ENCODE measurements at regions not wholly inside any gene's neighbourhood (a gene's known extent, or its start where the extent isn't known, plus 50 kb on each side); places are given as distances from the start of the nearest gene placed in this dataset.

- H3K27ac Mint-ChIP-seq = no peak overlapping the region
- H3K36me3 Mint-ChIP-seq (ENCODE audit: low read depth) = no peaks in the 10 kb centered on the region
- peaks cover 4% of the 10 kb centered on the region for H3K27me3 Mint-ChIP-seq (ENCODE audit: low read depth)
- peaks cover 11% of the 10 kb centered on the region for H3K9me3 Mint-ChIP-seq
- no peaks in the 10 kb centered on the region for H3K4me1 Mint-ChIP-seq
- H3K4me3 Mint-ChIP-seq = no peak overlapping the region
- no peak for TF ChIP-seq CTCF (IDR thresholded peaks at IDR 0.05; ENCODE audit: unreplicated experiment in 3 of 3)
Observed at GRCh38 chr18:24683925-24684324, 223.5 kb downstream of the HRH4 start.

DNA sequence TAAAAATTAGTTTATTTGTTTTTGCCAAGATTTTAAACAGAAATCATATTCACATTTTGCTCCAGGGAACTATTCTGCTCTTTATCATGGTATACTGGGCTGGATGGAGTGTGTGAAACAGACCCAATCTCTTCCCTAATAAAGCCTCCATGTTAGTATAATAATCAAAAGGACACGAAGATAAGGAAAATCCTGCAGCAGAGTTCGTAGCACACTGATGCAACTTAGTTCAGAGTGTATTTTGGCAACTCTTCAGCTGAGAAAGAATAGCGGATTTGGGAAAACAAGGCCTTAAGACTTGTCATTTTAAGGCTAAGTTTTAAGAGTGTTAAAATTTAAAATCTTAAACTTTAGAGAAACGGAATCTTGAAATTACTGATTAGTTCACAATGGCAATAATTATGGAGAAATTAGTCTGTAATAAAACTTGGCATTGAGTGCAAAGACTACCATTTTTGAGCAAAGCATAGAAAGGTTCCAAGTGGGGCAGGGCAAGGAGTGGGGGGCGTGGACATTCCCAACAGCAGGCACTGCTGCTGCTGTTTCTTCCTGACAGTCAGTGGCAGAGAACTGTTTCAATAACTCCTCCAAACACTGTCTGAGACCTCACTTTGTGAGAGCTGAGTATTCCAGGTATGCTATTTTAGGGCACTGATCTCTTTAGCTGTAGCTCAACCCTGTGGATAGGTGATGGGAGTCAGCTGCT is 225.0 kb downstream of the HRH4 start:
- no peaks in the 10 kb centered on the region for H3K27me3 Mint-ChIP-seq (ENCODE audit: low read depth)
- H3K4me3 Mint-ChIP-seq = no peak overlapping the region
- H3K9me3 Mint-ChIP-seq = peaks cover 11% of the 10 kb centered on the region
- no peak overlapping the region for H3K27ac Mint-ChIP-seq
- no peaks in the 10 kb centered on the region for H3K4me1 Mint-ChIP-seq
- H3K36me3 Mint-ChIP-seq (ENCODE audit: low read depth) = no peaks in the 10 kb centered on the region
- no peak for TF ChIP-seq CTCF (IDR thresholded peaks at IDR 0.05; ENCODE audit: unreplicated experiment in 3 of 3)

- Mint-ChIP-seq H3K36me3 (ENCODE audit: low read depth) (peaks cover 7% of the 10 kb centered on the region), H3K27ac (peak overlapping the region in 1 of 3 experiments; percentile 55), H3K9me3 (peaks cover 34% of the 10 kb centered on the region), H3K27me3 (ENCODE audit: low read depth) (no peaks in the 10 kb centered on the region), H3K4me1 (peaks cover 8% of the 10 kb centered on the region), H3K4me3 (no peak overlapping the region)
- TF ChIP-seq CTCF (IDR thresholded peaks at IDR 0.05; ENCODE audit: unreplicated experiment in 3 of 3) = no peak
Observed at GRCh38 chr18:24695168-24695567, 234.7 kb downstream of the HRH4 start.

DNA sequence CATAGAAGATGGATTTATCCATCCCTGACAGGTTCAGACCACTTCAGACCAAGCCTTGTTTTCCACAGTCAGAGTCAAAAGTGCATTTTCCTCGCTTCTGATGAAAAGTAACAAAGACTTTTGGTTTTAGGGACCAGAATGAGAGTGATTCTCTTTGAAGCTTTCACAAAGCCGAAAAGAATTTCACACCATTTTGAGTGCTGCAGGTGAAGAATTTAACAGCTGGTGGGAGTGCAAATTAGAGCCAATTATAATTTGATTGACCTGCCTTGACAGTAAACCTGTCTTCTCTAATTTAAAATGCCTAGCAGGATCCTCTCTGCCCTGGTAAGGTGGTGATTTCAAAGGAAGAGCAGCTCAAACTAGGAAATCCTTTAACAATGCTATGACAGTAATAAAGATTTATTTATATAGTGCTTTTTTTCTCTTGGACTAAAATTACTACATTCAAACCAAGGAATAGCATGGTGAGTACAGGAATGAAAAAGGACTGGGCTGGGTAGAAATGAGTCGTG is 241.6 kb downstream of the HRH4 start:
- Mint-ChIP-seq H3K4me1 (peaks cover 16% of the 10 kb centered on the region), H3K27ac (no peak overlapping the region), H3K27me3 (ENCODE audit: low read depth) (no peaks in the 10 kb centered on the region), H3K4me3 (no peak overlapping the region), H3K9me3 (peaks cover 16% of the 10 kb centered on the region), H3K36me3 (ENCODE audit: low read depth) (no peaks in the 10 kb centered on the region)
- TF ChIP-seq CTCF (IDR thresholded peaks at IDR 0.05; ENCODE audit: unreplicated experiment in 3 of 3) = no peak

DNA sequence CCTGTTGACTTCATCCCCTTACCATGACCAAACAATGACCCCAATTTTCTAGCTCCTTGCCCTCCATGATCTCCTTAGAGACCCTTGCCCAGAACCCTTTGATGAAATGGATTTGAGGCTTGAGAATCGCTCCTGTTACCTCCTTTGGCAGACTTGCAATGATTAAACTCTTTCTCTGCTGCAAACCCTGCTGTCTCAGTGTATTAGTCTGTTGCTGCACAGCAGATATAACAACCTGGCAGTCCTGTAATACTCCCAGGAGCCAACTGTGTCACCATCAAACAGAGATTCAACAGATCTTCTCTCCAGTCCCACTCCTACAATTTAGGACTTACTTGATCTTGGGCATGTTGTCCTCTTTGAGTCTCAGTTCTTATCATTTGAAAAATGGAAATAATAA is 242.9 kb downstream of the HRH4 start:
- peaks cover 15% of the 10 kb centered on the region for H3K9me3 Mint-ChIP-seq
- TF ChIP-seq CTCF (IDR thresholded peaks at IDR 0.05; ENCODE audit: unreplicated experiment in 3 of 3) = no peak
- H3K4me1 Mint-ChIP-seq = peaks cover 16% of the 10 kb centered on the region
- H3K27me3 Mint-ChIP-seq (ENCODE audit: low read depth) = no peaks in the 10 kb centered on the region
- H3K27ac Mint-ChIP-seq = no peak overlapping the region
- no peak overlapping the region for H3K4me3 Mint-ChIP-seq
- H3K36me3 Mint-ChIP-seq (ENCODE audit: low read depth) = no peaks in the 10 kb centered on the region
